H1 (cell line): ENCODE measurements at regions not wholly inside any gene's neighbourhood (a gene's known extent, or its start where the extent isn't known, plus 50 kb on each side); places are given as distances from the start of the nearest gene placed in this dataset.

Experiments used
- CTCF ChIA-PET: fragments of 300-600 bp; sonication (Branson Sonifier 250); formaldehyde crosslinking; loops from one replicate; lab custom pipeline; 2021; ENCODE audit not compliant: partially characterized antibody; lab: Charles Lee
- POLR2A ChIA-PET: fragments of 300-600 bp; sonication (Branson Sonifier 250); formaldehyde crosslinking; loops from one replicate; lab custom pipeline; 2021; ENCODE audit warnings: inconsistent platforms; ENCODE audit not compliant: partially characterized antibody; lab: Charles Lee
- DNase-seq, 2 experiments: peaks; one replicate each; pipeline versions ENCODE4 v3.0.0 to v3.0.0-alpha.2; 2010 to 2022; ENCODE audit warnings: low spot score in 2 of 2, low read depth in 1 of 2, mixed read lengths in 1 of 2
- FAIRE-seq: peaks from 2 replicates; lab custom pipeline; 2011; peaks lifted over from hg19 to GRCh38; lab: Jason Lieb, UNC
- H2AFZ ChIP-seq: 2 replicates; pipeline ENCODE4 v1.8.1; 2012; ENCODE audit warnings: low read length, inconsistent platforms
- H2AK5ac ChIP-seq: 2 replicates; pipeline ENCODE4 v1.6.1; 2013; ENCODE audit warnings: low read depth, low read length
- H2BK120ac ChIP-seq: replicated peaks from 2 replicates; pipeline ENCODE3; 2013; ENCODE audit warnings: low read depth, low read length, inconsistent platforms
- H2BK12ac ChIP-seq: 2 replicates; pipeline ENCODE4 v1.6.1; 2013; ENCODE audit warnings: low read depth, low read length
- H2BK15ac ChIP-seq: 2 replicates; pipeline ENCODE4 v1.6.1; 2013; ENCODE audit warnings: low read length
- H2BK20ac ChIP-seq: 2 replicates; pipeline ENCODE4 v1.6.1; 2013; ENCODE audit warnings: low read length
- H2BK5ac ChIP-seq: 2 replicates; pipeline ENCODE4 v1.6.1; 2013; ENCODE audit warnings: low read depth, low read length
- H3K14ac ChIP-seq: 2 replicates; pipeline ENCODE4 v1.6.1; 2013; ENCODE audit warnings: inconsistent platforms; ENCODE audit not compliant: insufficient read length
- H3K18ac ChIP-seq: 2 replicates; pipeline ENCODE4 v1.6.1; 2013; ENCODE audit warnings: low read length; ENCODE audit errors: extremely low read depth
- H3K23ac ChIP-seq: 2 replicates; pipeline ENCODE4 v1.6.1; 2013; ENCODE audit warnings: inconsistent platforms; ENCODE audit not compliant: insufficient read length
- H3K23me2 ChIP-seq: 2 replicates; pipeline ENCODE4 v1.6.1; 2013; ENCODE audit warnings: low read depth, low read length
- H3K27ac ChIP-seq: 2 replicates; pipeline ENCODE4 v1.6.1; 2011; ENCODE audit warnings: low read depth, low read length, inconsistent platforms
- H3K27me3 ChIP-seq, 4 experiments: replicated peaks in 1 of 4; 1 replicate in 1 of 4; 2 replicates in 3 of 4; pipeline versions ENCODE4 v1.6.1 to v1.8.1; 2011 to 2013; ENCODE audit warnings: low read length in 3 of 4, mild to moderate bottlenecking in 3 of 4, inconsistent platforms in 2 of 4, mixed read lengths in 2 of 4, moderate library complexity in 1 of 4; ENCODE audit not compliant: control insufficient read depth in 3 of 4, insufficient read depth in 3 of 4; ENCODE audit errors: extremely low read depth in 1 of 4
- H3K36me3 ChIP-seq, 4 experiments: 2 replicates each; pipeline versions ENCODE4 v1.6.1 to v1.8.1; 2011 to 2013; ENCODE audit warnings: mild to moderate bottlenecking in 4 of 4, low read length in 3 of 4, moderate library complexity in 2 of 4, control low read depth in 1 of 4, inconsistent platforms in 1 of 4; ENCODE audit not compliant: insufficient read depth in 4 of 4, control insufficient read depth in 2 of 4
- H3K4ac ChIP-seq: replicated peaks from 2 replicates; pipeline ENCODE3; 2013; ENCODE audit warnings: low read length, low read depth, mixed read lengths, inconsistent platforms; ENCODE audit not compliant: insufficient read length
- H3K4me1 ChIP-seq, 4 experiments: replicated peaks in 1 of 4; 1 replicate in 1 of 4; 2 replicates in 3 of 4; pipeline versions ENCODE4 v1.6.1 to v1.8.1; 2011 to 2013; ENCODE audit warnings: low read length in 3 of 4, inconsistent platforms in 2 of 4, mixed read lengths in 1 of 4; ENCODE audit not compliant: insufficient read depth in 4 of 4, control insufficient read depth in 3 of 4
- H3K4me2 ChIP-seq, 2 experiments: 2 replicates each; pipeline versions ENCODE4 v1.6.1 to v1.8.1; 2011 to 2013; ENCODE audit warnings: low read depth in 2 of 2, low read length in 2 of 2, control low read depth in 1 of 2, inconsistent platforms in 1 of 2, mild to moderate bottlenecking in 1 of 2; ENCODE audit not compliant: insufficient read depth in 1 of 2
- H3K4me3 ChIP-seq, 4 experiments: fragments of 200-600, 300-600 bp in 1 of 4; sonication (generic), shearing (Covaris generic), sonication (Bioruptor Twin) in 1 of 4; 2 replicates each; pipeline versions ENCODE4 v1.5.1 to v1.8.1; 2011 to 2016; ENCODE audit warnings: low read length in 4 of 4, low read depth in 3 of 4, control low read depth in 2 of 4, inconsistent platforms in 2 of 4, mild to moderate bottlenecking in 2 of 4, mixed read lengths in 1 of 4, moderate library complexity in 1 of 4; ENCODE audit not compliant: insufficient read depth in 2 of 4; ENCODE audit errors: extremely low read depth in 1 of 4
- H3K56ac ChIP-seq: replicated peaks from 2 replicates; pipeline ENCODE3; 2013; ENCODE audit warnings: low read depth, mild to moderate bottlenecking, mixed read lengths, low read length, inconsistent platforms; ENCODE audit not compliant: insufficient read length
- H3K79me1 ChIP-seq: 2 replicates; pipeline ENCODE4 v1.6.1; 2013; ENCODE audit warnings: low read depth, low read length, control low read depth
- H3K79me2 ChIP-seq, 2 experiments: 2 replicates each; pipeline versions ENCODE4 v1.6.1 to v1.8.1; 2012 to 2013; ENCODE audit warnings: low read length in 2 of 2, mild to moderate bottlenecking in 2 of 2, inconsistent platforms in 1 of 2; ENCODE audit not compliant: insufficient read depth in 2 of 2, control insufficient read depth in 1 of 2
- H3K9ac ChIP-seq, 4 experiments: replicated peaks in 1 of 4; 1 replicate in 1 of 4; 2 replicates in 3 of 4; pipeline versions ENCODE4 v1.6.1 to v1.8.1; 2011 to 2013; ENCODE audit warnings: low read depth in 3 of 4, low read length in 3 of 4, control low read depth in 2 of 4, mild to moderate bottlenecking in 2 of 4, moderate library complexity in 2 of 4, inconsistent platforms in 1 of 4; ENCODE audit errors: extremely low read depth in 1 of 4
- H3K9me3 ChIP-seq, 2 experiments: 2 replicates each; pipeline versions ENCODE4 v1.6.1 to v1.8.1; 2012 to 2013; ENCODE audit warnings: mild to moderate bottlenecking in 2 of 2, moderate library complexity in 2 of 2, control low read depth in 1 of 2, inconsistent platforms in 1 of 2, low read depth in 1 of 2, low read length in 1 of 2, mixed read lengths in 1 of 2; ENCODE audit not compliant: insufficient read depth in 2 of 2
- H4K20me1 ChIP-seq, 2 experiments: replicated peaks in 1 of 2; 2 replicates each; pipeline versions ENCODE3 to v1.8.1; 2011 to 2013; ENCODE audit warnings: inconsistent platforms in 2 of 2, low read length in 2 of 2, mild to moderate bottlenecking in 1 of 2; ENCODE audit not compliant: insufficient read depth in 2 of 2, control insufficient read depth in 1 of 2
- H4K5ac ChIP-seq: 2 replicates; pipeline ENCODE4 v1.6.1; 2013; ENCODE audit warnings: low read length, low read depth, mixed read lengths, inconsistent platforms; ENCODE audit not compliant: insufficient read length
- H4K8ac ChIP-seq: 2 replicates; pipeline ENCODE4 v1.8.0; 2013; ENCODE audit warnings: mild to moderate bottlenecking, moderate library complexity, low read length, inconsistent platforms; ENCODE audit not compliant: insufficient read depth; ENCODE audit errors: extremely low read depth
- H4K91ac ChIP-seq: replicated peaks from 2 replicates; pipeline ENCODE3; 2013; ENCODE audit warnings: low read length, mixed read lengths, inconsistent platforms; ENCODE audit not compliant: insufficient read length
- MAX ChIP-seq: IDR thresholded peaks from 2 replicates; pipeline ENCODE4 v1.6.1; 2012; ENCODE audit warnings: inconsistent platforms
- POLR2A ChIP-seq, 2 experiments: IDR thresholded peaks; 1 replicate in 1 of 2; 2 replicates in 1 of 2; pipeline ENCODE4 v1.6.1; 2011; ENCODE audit warnings: low read depth in 2 of 2, low read length in 2 of 2, mild to moderate bottlenecking in 2 of 2; ENCODE audit errors: control extremely low read depth in 1 of 2
- POU5F1 ChIP-seq: IDR thresholded peaks from 2 replicates; pipeline ENCODE4 v1.6.1; 2011; ENCODE audit warnings: low read depth, mild to moderate bottlenecking, low read length, moderate library complexity
- TEAD4 ChIP-seq: IDR thresholded peaks from 2 replicates; pipeline ENCODE4 v1.6.1; 2012; ENCODE audit warnings: low read depth, low read length, inconsistent platforms, mixed read lengths
- WGBS, 2 experiments: shearing (Covaris generic) in 1 of 2; methylation state at CpG; one replicate each; pipeline versions ENCODE4 v1.1.6 to v1.1.7; 2013 to 2015; ENCODE audit warnings: low lambda C conversion rate in 2 of 2, mixed read lengths in 2 of 2, inconsistent platforms in 1 of 2, low coverage in 1 of 2, missing lambda C conversion rate in 1 of 2; ENCODE audit not compliant: insufficient replicate concordance in 2 of 2, insufficient coverage in 1 of 2, insufficient read length in 1 of 2; ENCODE audit errors: extremely low coverage in 1 of 2, missing lambda C conversion rate in 1 of 2; 5-methylcytosine and 5-hydroxymethylcytosine counted together

GRCh38 chrX:74104356-74105015 is 199.5 kb upstream of the ZCCHC13 start:
- 81% methylated on average over 3 of the region's 3 CpGs; no CpG with 5 or more reads in 1 of the 2 experiments for WGBS, 2 experiments
- H3K4me2 ChIP-seq: no peak overlapping the region
- H3K36me3 ChIP-seq: no peaks in the 10 kb centered on the region; a peak in 1 of 8 replicates

More at GRCh38 chrX:74104356-74105015, 199.5 kb upstream of the ZCCHC13 start:
- no peaks in the 10 kb centered on the region for H3K79me1 ChIP-seq
- H3K4me3 ChIP-seq: no peak overlapping the region
- H3K27me3 ChIP-seq: no peaks in the 10 kb centered on the region
- no peak overlapping the region for H4K91ac ChIP-seq
- POLR2A ChIA-PET: no interaction called here
- H2BK12ac ChIP-seq: no peak overlapping the region
- no peak overlapping the region for H2AK5ac ChIP-seq
- H3K56ac ChIP-seq: no peak overlapping the region
- H3K27ac ChIP-seq: no peak overlapping the region
- H3K79me2 ChIP-seq: no peaks in the 10 kb centered on the region
- H3K23ac ChIP-seq: no peak overlapping the region
- no peak overlapping the region for H4K8ac ChIP-seq
- CTCF ChIA-PET: no interaction called here
- no peak overlapping the region for H3K4ac ChIP-seq
- no peak overlapping the region for H2BK20ac ChIP-seq
- no peak overlapping the region for H2AFZ ChIP-seq
- no peak overlapping the region for H3K18ac ChIP-seq
- no peak for FAIRE-seq
- H3K9me3 ChIP-seq: peaks cover 7 to 28% of the 10 kb centered on the region in 2 experiments; a peak in 3 of 4 replicates
- H3K14ac ChIP-seq: no peak overlapping the region
- H3K9ac ChIP-seq: no peak overlapping the region
- H3K4me1 ChIP-seq: no peaks in the 10 kb centered on the region
- H4K20me1 ChIP-seq: no peaks in the 10 kb centered on the region
- no peak overlapping the region for H4K5ac ChIP-seq
- TF ChIP-seq POU5F1 (no peak), POLR2A (IDR thresholded peaks at IDR 0.05; ENCODE audit: control extremely low read depth in 1 of 2, low read depth in 2 of 2, low read length in 2 of 2) (no peak), TEAD4 (no peak), MAX (no peak)
- H2BK15ac ChIP-seq: no peak overlapping the region
- H2BK5ac ChIP-seq: no peak overlapping the region
- H2BK120ac ChIP-seq: no peak overlapping the region
- H3K23me2 ChIP-seq: no peaks in the 10 kb centered on the region
- no peak for DNase-seq
